ENCODE measurements at regions not wholly inside any gene's neighbourhood (a gene's known extent, or its start where the extent isn't known, plus 50 kb on each side); places are given as distances from the start of the nearest gene placed in this dataset.
A peak's percentile ranks its signal among the peaks of the same experiment; 100 is the strongest.

DNA sequence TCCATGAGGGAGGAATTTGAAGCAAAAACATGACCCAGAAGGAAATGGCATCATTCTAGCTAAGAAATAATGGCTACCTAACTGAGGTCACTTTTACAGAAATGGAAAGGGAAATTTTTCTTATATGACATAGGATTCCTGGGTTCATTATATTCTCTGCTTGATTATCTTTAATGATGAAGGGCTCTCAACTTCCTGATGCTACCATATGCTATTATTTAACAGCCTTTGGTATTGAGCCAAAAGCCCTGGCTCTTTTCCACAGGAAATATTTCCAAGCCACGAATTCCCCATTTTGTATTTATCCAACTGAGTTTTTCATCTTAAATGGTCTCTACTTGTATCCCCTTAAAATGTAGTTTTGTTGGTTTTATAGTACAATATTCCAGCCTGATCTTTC, 63.2 kb upstream of the NPAS2 start:
- H3K4me1 ChIP-seq (ENCODE audit: low read depth) = no peaks in the 10 kb centered on the region
- no peak overlapping the region for H3K27ac ChIP-seq

DNA sequence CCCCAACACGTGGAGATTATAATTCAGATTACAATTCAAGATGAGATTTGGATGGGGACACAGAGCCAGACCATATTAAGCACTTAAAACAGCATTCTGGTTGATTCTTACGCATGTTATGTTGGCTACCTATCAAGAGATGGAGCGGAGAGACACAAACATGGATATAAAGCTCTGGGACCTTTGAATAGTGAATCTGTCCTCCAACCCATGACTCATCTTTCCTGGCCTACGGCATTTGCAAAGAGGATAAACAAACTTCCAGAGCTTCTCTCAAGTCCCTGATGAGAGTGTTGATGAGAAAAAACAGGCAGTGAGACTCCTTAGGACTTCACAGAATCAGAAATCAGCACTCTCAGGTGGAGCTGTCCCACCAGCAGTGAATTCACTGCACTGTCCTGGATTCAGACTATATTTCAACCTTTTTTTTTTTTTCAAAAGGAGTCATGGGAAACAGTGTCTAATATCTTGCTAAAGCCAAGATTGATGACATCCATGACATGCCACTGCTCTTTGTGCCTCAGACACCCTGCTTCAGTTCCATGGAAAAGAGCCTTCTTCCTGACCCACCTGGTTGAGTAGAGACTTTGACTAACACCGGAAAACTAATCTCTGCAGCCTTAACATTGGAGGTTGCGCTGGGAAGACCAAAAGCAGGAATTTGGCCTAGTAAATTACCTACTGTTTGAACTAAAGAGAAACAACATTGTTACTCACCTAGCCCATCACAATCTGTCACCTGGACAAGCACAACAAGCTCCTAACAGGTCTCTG, 62.1 kb upstream of the NPAS2 start:
- H3K36me3 ChIP-seq = no peaks in the 10 kb centered on the region
- no peaks in the 10 kb centered on the region for H3K9me3 ChIP-seq (ENCODE audit: low read depth)
- no peak overlapping the region for H3K27ac ChIP-seq
- TF ChIP-seq, protein P1, sequence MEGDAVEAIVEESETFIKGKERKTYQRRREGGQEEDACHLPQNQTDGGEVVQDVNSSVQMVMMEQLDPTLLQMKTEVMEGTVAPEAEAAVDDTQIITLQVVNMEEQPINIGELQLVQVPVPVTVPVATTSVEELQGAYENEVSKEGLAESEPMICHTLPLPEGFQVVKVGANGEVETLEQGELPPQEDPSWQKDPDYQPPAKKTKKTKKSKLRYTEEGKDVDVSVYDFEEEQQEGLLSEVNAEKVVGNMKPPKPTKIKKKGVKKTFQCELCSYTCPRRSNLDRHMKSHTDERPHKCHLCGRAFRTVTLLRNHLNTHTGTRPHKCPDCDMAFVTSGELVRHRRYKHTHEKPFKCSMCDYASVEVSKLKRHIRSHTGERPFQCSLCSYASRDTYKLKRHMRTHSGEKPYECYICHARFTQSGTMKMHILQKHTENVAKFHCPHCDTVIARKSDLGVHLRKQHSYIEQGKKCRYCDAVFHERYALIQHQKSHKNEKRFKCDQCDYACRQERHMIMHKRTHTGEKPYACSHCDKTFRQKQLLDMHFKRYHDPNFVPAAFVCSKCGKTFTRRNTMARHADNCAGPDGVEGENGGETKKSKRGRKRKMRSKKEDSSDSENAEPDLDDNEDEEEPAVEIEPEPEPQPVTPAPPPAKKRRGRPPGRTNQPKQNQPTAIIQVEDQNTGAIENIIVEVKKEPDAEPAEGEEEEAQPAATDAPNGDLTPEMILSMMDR (IDR thresholded peaks at IDR 0.05; ENCODE audit: low read depth, low read length) = no peak
- H3K27me3 ChIP-seq = no peaks in the 10 kb centered on the region
- DNase-seq (ENCODE audit: low read depth in 1 of 2, low spot score in 1 of 2) = peak in 1 of 2 donors; percentile 86
- no peak overlapping the region for H3K4me3 ChIP-seq
- no peaks in the 10 kb centered on the region for H3K4me1 ChIP-seq (ENCODE audit: low read depth)

More for the DNA sequence above, 63.2 kb upstream of the NPAS2 start:
- Histone ChIP-seq H3K9me3 (ENCODE audit: low read depth) (no peaks in the 10 kb centered on the region), H3K27me3 (no peaks in the 10 kb centered on the region), H3K36me3 (no peaks in the 10 kb centered on the region), H3K4me3 (no peak overlapping the region)
- DNase-seq (ENCODE audit: low read depth in 1 of 2, low spot score in 1 of 2) = peak in 1 of 2 donors; percentile 46
- TF ChIP-seq, protein P1 (IDR thresholded peaks at IDR 0.05; ENCODE audit: low read depth, low read length) = no peak

DNA sequence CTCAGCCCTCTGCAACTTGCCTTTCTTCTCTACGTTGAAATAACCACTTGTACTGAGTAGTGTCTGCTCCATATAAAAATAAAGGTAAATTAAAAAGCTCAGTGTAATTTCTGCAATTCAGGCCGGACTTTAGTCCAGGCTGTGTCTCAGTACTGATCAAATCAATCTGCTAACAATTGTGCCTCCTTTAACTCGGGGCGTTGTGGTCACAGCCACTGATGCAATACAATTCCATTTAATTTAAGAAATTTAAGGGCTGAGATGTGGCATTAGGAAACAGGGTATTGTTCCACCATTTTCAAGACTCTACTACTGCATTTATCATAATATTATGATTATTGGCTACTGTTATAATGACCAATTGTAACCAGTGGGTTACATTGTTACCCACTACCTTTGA, 60.0 kb upstream of the NPAS2 start:
- no peaks in the 10 kb centered on the region for H3K36me3 ChIP-seq
- no peaks in the 10 kb centered on the region for H3K4me1 ChIP-seq (ENCODE audit: low read depth)
- DNase-seq (ENCODE audit: low read depth in 1 of 2, low spot score in 1 of 2) = no peak
- no peak overlapping the region for H3K27ac ChIP-seq
- H3K27me3 ChIP-seq = no peaks in the 10 kb centered on the region
- no peak overlapping the region for H3K4me3 ChIP-seq
- TF ChIP-seq, protein P1 (IDR thresholded peaks at IDR 0.05; ENCODE audit: low read depth, low read length) = no peak
- no peaks in the 10 kb centered on the region for H3K9me3 ChIP-seq (ENCODE audit: low read depth)

DNA sequence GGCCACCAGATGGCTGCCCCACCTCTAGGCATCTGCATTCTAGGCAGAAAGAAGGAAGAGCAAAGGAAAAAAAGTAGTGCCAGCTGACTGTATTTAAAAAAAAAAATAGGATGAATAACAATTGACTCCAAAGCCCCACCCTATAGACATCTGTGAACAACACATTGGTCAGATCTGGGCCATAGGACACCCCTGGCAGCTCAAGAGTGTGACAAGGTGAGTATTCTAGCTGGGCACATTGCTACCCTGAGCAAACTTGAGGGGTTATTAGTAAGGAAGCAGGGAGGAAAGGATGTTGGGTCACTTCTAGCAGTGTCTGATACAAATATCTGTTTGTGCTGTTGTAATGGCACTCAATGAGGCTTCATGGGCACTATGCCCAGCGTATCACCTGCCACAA, 58.6 kb upstream of the NPAS2 start:
- no peak overlapping the region for H3K27ac ChIP-seq
- DNase-seq (ENCODE audit: low read depth in 1 of 2, low spot score in 1 of 2) = no peak
- no peak overlapping the region for H3K4me3 ChIP-seq
- H3K9me3 ChIP-seq (ENCODE audit: low read depth) = no peaks in the 10 kb centered on the region
- no peaks in the 10 kb centered on the region for H3K27me3 ChIP-seq
- no peaks in the 10 kb centered on the region for H3K36me3 ChIP-seq
- TF ChIP-seq, protein P1 (IDR thresholded peaks at IDR 0.05; ENCODE audit: low read depth, low read length) = no peak
- H3K4me1 ChIP-seq (ENCODE audit: low read depth) = no peaks in the 10 kb centered on the region

DNA sequence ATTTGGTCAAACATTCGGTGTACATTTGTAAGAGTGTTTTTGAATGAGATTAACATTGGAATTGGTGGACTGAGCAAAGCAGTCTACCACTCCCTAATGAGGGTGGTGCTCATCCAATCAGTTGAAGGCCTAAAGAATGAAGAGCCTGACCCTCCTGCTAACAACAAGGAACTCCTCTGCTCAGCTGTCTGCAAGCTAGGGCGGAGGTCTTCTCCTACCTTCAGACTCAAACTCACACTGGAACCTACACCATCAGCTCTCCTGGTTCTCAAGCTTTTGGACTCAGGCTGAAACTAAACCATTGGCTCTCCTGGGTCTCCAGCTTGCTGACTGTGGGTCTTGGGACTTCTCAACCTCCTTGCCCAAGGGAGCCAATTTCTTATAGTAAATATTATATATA, 55.5 kb upstream of the NPAS2 start:
- TF ChIP-seq, protein P1 (IDR thresholded peaks at IDR 0.05; ENCODE audit: low read depth, low read length) = no peak
- H3K36me3 ChIP-seq = no peaks in the 10 kb centered on the region
- no peak overlapping the region for H3K27ac ChIP-seq
- DNase-seq (ENCODE audit: low read depth in 1 of 2, low spot score in 1 of 2) = no peak
- no peak overlapping the region for H3K4me3 ChIP-seq
- no peaks in the 10 kb centered on the region for H3K9me3 ChIP-seq (ENCODE audit: low read depth)
- no peaks in the 10 kb centered on the region for H3K27me3 ChIP-seq
- H3K4me1 ChIP-seq (ENCODE audit: low read depth) = no peaks in the 10 kb centered on the region
